H9 (cell line): ENCODE measurements at regions not wholly inside any gene's neighbourhood (a gene's known extent, or its start where the extent isn't known, plus 50 kb on each side); places are given as distances from the start of the nearest gene placed in this dataset.
"Not testable (repeated sequence)": the region's sequence is repeated elsewhere in the genome, so short reads cannot be mapped to it uniquely, and the experiment has no call there.

Source experiments
- DNase-seq: peaks from one replicate; pipeline ENCODE4 v3.0.0-alpha.2; 2017
- H2AFZ ChIP-seq: one replicate; pipeline ENCODE4 v1.6.1; 2013; ENCODE audit warnings: mild to moderate bottlenecking, low read length, control low read depth, moderate library complexity
- H2AK5ac ChIP-seq: 2 replicates; pipeline ENCODE4 v1.6.1; 2013; ENCODE audit warnings: low read length, control low read depth, mixed read lengths; ENCODE audit not compliant: insufficient read length
- H2BK120ac ChIP-seq: one replicate; pipeline ENCODE4 v1.6.1; 2013; ENCODE audit warnings: low read depth, mild to moderate bottlenecking, low read length, control low read depth, inconsistent platforms; ENCODE audit not compliant: poor library complexity, severe bottlenecking
- H2BK12ac ChIP-seq: 2 replicates; pipeline ENCODE4 v1.6.1; 2013; ENCODE audit warnings: low read length, control low read depth, mixed read lengths, low read depth; ENCODE audit not compliant: insufficient read length
- H2BK15ac ChIP-seq: 2 replicates; pipeline ENCODE4 v1.6.1; 2013; ENCODE audit warnings: low read depth, low read length, control low read depth
- H2BK20ac ChIP-seq: one replicate; pipeline ENCODE4 v1.6.1; 2013; ENCODE audit warnings: low read depth, mild to moderate bottlenecking, low read length, control low read depth, inconsistent platforms; ENCODE audit not compliant: poor library complexity, severe bottlenecking
- H2BK5ac ChIP-seq: 2 replicates; pipeline ENCODE4 v1.6.1; 2013; ENCODE audit warnings: low read length, control low read depth, mixed read lengths; ENCODE audit not compliant: insufficient read length
- H3K14ac ChIP-seq: 2 replicates; pipeline ENCODE4 v1.6.1; 2013; ENCODE audit warnings: low read length, control low read depth; ENCODE audit not compliant: insufficient read depth
- H3K18ac ChIP-seq: 2 replicates; pipeline ENCODE4 v1.6.1; 2013; ENCODE audit warnings: low read depth, mild to moderate bottlenecking, mixed read lengths, low read length, control low read depth; ENCODE audit not compliant: insufficient read length
- H3K23ac ChIP-seq: 2 replicates; pipeline ENCODE4 v1.6.1; 2013; ENCODE audit warnings: low read length, control low read depth, mixed read lengths, low read depth; ENCODE audit not compliant: insufficient read length
- H3K23me2 ChIP-seq: 2 replicates; pipeline ENCODE4 v1.6.1; 2013; ENCODE audit warnings: low read depth, mild to moderate bottlenecking, mixed read lengths, low read length, control low read depth; ENCODE audit not compliant: insufficient read length, poor library complexity, severe bottlenecking
- H3K27ac ChIP-seq: 2 replicates; pipeline ENCODE4 v1.5.1; 2013; ENCODE audit warnings: low read length, control low read depth, mixed read lengths, low read depth; ENCODE audit not compliant: insufficient read length
- H3K27me3 ChIP-seq: 2 replicates; pipeline ENCODE4 v1.6.1; 2013; ENCODE audit warnings: low read length, control low read depth, inconsistent platforms; ENCODE audit not compliant: insufficient read depth
- H3K4ac ChIP-seq: 2 replicates; pipeline ENCODE4 v1.6.1; 2013; ENCODE audit warnings: low read depth, mild to moderate bottlenecking, control low read depth, inconsistent platforms, low read length, moderate library complexity
- H3K4me1 ChIP-seq: 2 replicates; pipeline ENCODE4 v1.6.1; 2013; ENCODE audit warnings: low read length, control low read depth, inconsistent platforms; ENCODE audit not compliant: insufficient read depth
- H3K4me2 ChIP-seq: 2 replicates; pipeline ENCODE4 v1.6.1; 2013; ENCODE audit warnings: low read length, control low read depth, mixed read lengths; ENCODE audit not compliant: insufficient read length, insufficient read depth
- H3K56ac ChIP-seq: 2 replicates; pipeline ENCODE4 v1.6.1; 2013; ENCODE audit warnings: low read depth, mild to moderate bottlenecking, mixed read lengths, low read length, control low read depth; ENCODE audit not compliant: insufficient read length
- H3K79me1 ChIP-seq: 2 replicates; pipeline ENCODE4 v1.6.1; 2013; ENCODE audit warnings: low read depth, mild to moderate bottlenecking, moderate library complexity, low read length, control low read depth, inconsistent platforms; ENCODE audit not compliant: insufficient read depth, poor library complexity, severe bottlenecking
- H3K79me2 ChIP-seq: 2 replicates; pipeline ENCODE4 v1.6.1; 2013; ENCODE audit warnings: low read length, control low read depth, inconsistent platforms; ENCODE audit not compliant: insufficient read depth
- H3K9ac ChIP-seq: 2 replicates; pipeline ENCODE4 v1.6.1; 2013; ENCODE audit warnings: low read length, control low read depth, mixed read lengths; ENCODE audit not compliant: insufficient read length; ENCODE audit errors: extremely low read depth
- H3K9me3 ChIP-seq: one replicate; pipeline ENCODE4 v1.6.1; 2013; ENCODE audit warnings: low read depth, low read length, inconsistent platforms; ENCODE audit not compliant: control insufficient read depth
- H3T11ph ChIP-seq: one replicate; pipeline ENCODE4 v1.6.1; 2013; ENCODE audit warnings: mild to moderate bottlenecking, low read length, control low read depth, inconsistent platforms
- H4K20me1 ChIP-seq: one replicate; pipeline ENCODE4 v1.6.1; 2013; ENCODE audit not compliant: control insufficient read depth, insufficient read length, insufficient read depth
- H4K5ac ChIP-seq: 2 replicates; pipeline ENCODE4 v1.6.1; 2013; ENCODE audit warnings: low read depth, mild to moderate bottlenecking, mixed read lengths, low read length, control low read depth; ENCODE audit not compliant: insufficient read length
- H4K8ac ChIP-seq: replicated peaks from 2 replicates; pipeline ENCODE4 v1.6.1; 2013; ENCODE audit warnings: low read length, control low read depth, mixed read lengths, low read depth; ENCODE audit not compliant: insufficient read length
- H4K91ac ChIP-seq: 2 replicates; pipeline ENCODE4 v1.6.1; 2013; ENCODE audit warnings: low read depth, mild to moderate bottlenecking, moderate library complexity, mixed read lengths, low read length, control low read depth; ENCODE audit not compliant: insufficient read length
- H3K27ac Mint-ChIP-seq, 3 experiments: 2 replicates in 2 of 3; 3 replicates in 1 of 3; pipeline ENCODE4 v1.8.0; 2020 to 2021; ENCODE audit warnings: mixed read lengths in 3 of 3, mild to moderate bottlenecking in 1 of 3, moderate library complexity in 1 of 3
- H3K27me3 Mint-ChIP-seq: 2 replicates; pipeline ENCODE4 v1.8.0; 2021; ENCODE audit warnings: low read depth, mild to moderate bottlenecking, moderate library complexity, mixed read lengths
- H3K36me3 Mint-ChIP-seq, 3 experiments: 2 replicates in 2 of 3; 3 replicates in 1 of 3; pipeline ENCODE4 v1.8.0; 2020 to 2021; ENCODE audit warnings: low read depth in 3 of 3, mixed read lengths in 3 of 3; ENCODE audit not compliant: insufficient read depth in 1 of 3
- H3K4me1 Mint-ChIP-seq, 2 experiments: 2 replicates each; pipeline ENCODE4 v1.8.0; 2020; ENCODE audit warnings: mixed read lengths in 2 of 2
- H3K4me3 Mint-ChIP-seq, 2 experiments: 2 replicates in 1 of 2; 3 replicates in 1 of 2; pipeline ENCODE4 v1.8.0; 2020 to 2021; ENCODE audit warnings: mild to moderate bottlenecking in 2 of 2, mixed read lengths in 2 of 2, moderate library complexity in 1 of 2
- H3K9me3 Mint-ChIP-seq, 2 experiments: 2 replicates in 1 of 2; 3 replicates in 1 of 2; pipeline ENCODE4 v1.8.0; 2020; ENCODE audit warnings: mild to moderate bottlenecking in 2 of 2, mixed read lengths in 2 of 2, moderate library complexity in 1 of 2
- CTCF ChIP-seq: fragments of 200-600 bp; sonication (generic); conservative IDR thresholded peaks from 3 replicates; pipeline ENCODE4 v1.8.0; 2021; ENCODE audit warnings: antibody characterized with exemption, mild to moderate bottlenecking

GRCh38 chr15:20310603-20311002 is 231.0 kb downstream of the GOLGA6L6 start:
- Mint-ChIP-seq H3K27ac (no peak overlapping the region), H3K4me1 (no peaks in the 10 kb centered on the region), H3K36me3 (peaks cover 0 to 11% (median 2%) of the 10 kb centered on the region in 3 experiments; a peak in 4 of 7 replicates), H3K9me3 (peaks cover 16 to 20% of the 10 kb centered on the region in 2 experiments), H3K27me3 (peaks cover 2% of the 10 kb centered on the region; the same call in 1 of the 2 replicates), H3K4me3 (no peak overlapping the region)
- peaks cover 46% of the 10 kb centered on the region for H3K9me3 ChIP-seq
- no peak overlapping the region for H3K18ac ChIP-seq
- H4K20me1 ChIP-seq: no peaks in the 10 kb centered on the region
- H3K79me2 ChIP-seq: no peaks in the 10 kb centered on the region
- no peaks in the 10 kb centered on the region for H3K4me1 ChIP-seq
- no peak overlapping the region for H2BK120ac ChIP-seq
- H3K27me3 ChIP-seq: no peaks in the 10 kb centered on the region
- H3K4ac ChIP-seq: no peak overlapping the region
- H2BK20ac ChIP-seq: no peak overlapping the region
- H2BK5ac ChIP-seq: no peak overlapping the region
- H4K5ac ChIP-seq: no peak overlapping the region
- H3K14ac ChIP-seq: no peak overlapping the region
- H3K23ac ChIP-seq: no peak overlapping the region
- no peak overlapping the region for H2AFZ ChIP-seq
- TF ChIP-seq CTCF: no peak
- H2BK15ac ChIP-seq: no peak overlapping the region
- H2BK12ac ChIP-seq: no peak overlapping the region
- H3K4me2 ChIP-seq: no peak overlapping the region
- H3K9ac ChIP-seq: no peak overlapping the region
- no peak for DNase-seq
- H3K79me1 ChIP-seq: no peaks in the 10 kb centered on the region
- H4K91ac ChIP-seq: no peak overlapping the region
- H4K8ac ChIP-seq: no peak overlapping the region
- H2AK5ac ChIP-seq: no peak overlapping the region
- H3K27ac ChIP-seq: no peak overlapping the region
- H3T11ph ChIP-seq: no peak overlapping the region
- H3K23me2 ChIP-seq: peaks cover 4% of the 10 kb centered on the region
- H3K56ac ChIP-seq: no peak overlapping the region

GRCh38 chr15:20309966-20310365 is 231.6 kb downstream of the GOLGA6L6 start:
- peaks cover 20 to 25% of the 10 kb centered on the region in 2 experiments for H3K9me3 Mint-ChIP-seq
- H2BK15ac ChIP-seq, H3K4me3 Mint-ChIP-seq: not testable (repeated sequence)

More at GRCh38 chr15:20309966-20310365, 231.6 kb downstream of the GOLGA6L6 start:
- not testable (repeated sequence) for H3K4me2 ChIP-seq, H3K27me3 ChIP-seq, H4K91ac ChIP-seq, H2BK120ac ChIP-seq, H3K27me3 Mint-ChIP-seq, H2AFZ ChIP-seq, H4K20me1 ChIP-seq, H2BK5ac ChIP-seq, H4K8ac ChIP-seq, H3K18ac ChIP-seq, H4K5ac ChIP-seq, H2BK20ac ChIP-seq, H3T11ph ChIP-seq, H3K14ac ChIP-seq, H2BK12ac ChIP-seq, H3K79me2 ChIP-seq, H2AK5ac ChIP-seq, H3K27ac Mint-ChIP-seq, H3K27ac ChIP-seq, DNase-seq, H3K23me2 ChIP-seq, H3K56ac ChIP-seq, H3K23ac ChIP-seq, H3K4me1 Mint-ChIP-seq, H3K4me1 ChIP-seq, H3K9ac ChIP-seq, H3K79me1 ChIP-seq, H3K4ac ChIP-seq
- peaks cover 50% of the 10 kb centered on the region for H3K9me3 ChIP-seq
- peaks cover 0 to 13% (median 2%) of the 10 kb centered on the region in 3 experiments; a peak in 4 of 7 replicates for H3K36me3 Mint-ChIP-seq
